Osteoblast (primary cell): ENCODE measurements at regions not wholly inside any gene's neighbourhood (a gene's known extent, or its start where the extent isn't known, plus 50 kb on each side); places are given as distances from the start of the nearest gene placed in this dataset.

Source experiments
- DNase-seq: peaks from one replicate; pipeline ENCODE4 v3.0.0; 2011; ENCODE audit warnings: low spot score, mixed read lengths; ENCODE audit not compliant: insufficient read length; ENCODE audit errors: missing footprints
- H2AFZ ChIP-seq: 2 replicates; pipeline ENCODE4 v1.6.0; 2011; ENCODE audit warnings: mild to moderate bottlenecking, low read length
- H3K27ac ChIP-seq: 2 replicates; pipeline ENCODE4 v1.5.1; 2011; ENCODE audit warnings: mild to moderate bottlenecking, low read depth, low read length, moderate library complexity
- H3K27me3 ChIP-seq: 2 replicates; pipeline ENCODE4 v1.6.0; 2012; ENCODE audit warnings: mild to moderate bottlenecking, control low read depth, inconsistent platforms, low read length, moderate library complexity; ENCODE audit not compliant: insufficient read depth
- H3K36me3 ChIP-seq: 2 replicates; pipeline ENCODE4 v1.5.1; 2011; ENCODE audit warnings: mild to moderate bottlenecking, low read length, control low read depth, moderate library complexity; ENCODE audit not compliant: insufficient read depth
- H3K4me1 ChIP-seq: 2 replicates; pipeline ENCODE4 v1.5.1; 2011; ENCODE audit warnings: mild to moderate bottlenecking, low read length, control low read depth, moderate library complexity; ENCODE audit not compliant: insufficient read depth
- H3K4me2 ChIP-seq: 2 replicates; pipeline ENCODE4 v1.6.0; 2011; ENCODE audit warnings: mild to moderate bottlenecking, low read length; ENCODE audit not compliant: insufficient read depth
- H3K4me3 ChIP-seq: fragments of 200-600 bp; sonication (generic); 3 replicates; pipeline ENCODE4 v1.5.1; 2012; ENCODE audit warnings: mild to moderate bottlenecking, low read length, inconsistent platforms; ENCODE audit not compliant: insufficient read depth
- H3K79me2 ChIP-seq: 2 replicates; pipeline ENCODE4 v1.6.0; 2012; ENCODE audit warnings: mild to moderate bottlenecking, low read length, control low read depth, inconsistent platforms; ENCODE audit not compliant: insufficient read depth
- H3K9me3 ChIP-seq: 2 replicates; pipeline ENCODE4 v1.5.1; 2011; ENCODE audit warnings: low read depth, low read length, control low read depth
- H4K20me1 ChIP-seq: 2 replicates; pipeline ENCODE4 v1.6.0; 2012; ENCODE audit warnings: mild to moderate bottlenecking, low read length, control low read depth; ENCODE audit not compliant: insufficient read depth
- TF ChIP-seq, protein P1 (sequence below): IDR thresholded peaks from 2 replicates; pipeline ENCODE4 v1.5.1; 2011; ENCODE audit warnings: mild to moderate bottlenecking, low read depth, low read length, moderate library complexity; ENCODE audit errors: extremely low read depth

- H3K4me3 ChIP-seq = no peak overlapping the region
- H3K27me3 ChIP-seq = no peaks in the 10 kb centered on the region
- no peaks in the 10 kb centered on the region for H3K36me3 ChIP-seq
- H2AFZ ChIP-seq = no peak overlapping the region
- TF ChIP-seq, protein P1, sequence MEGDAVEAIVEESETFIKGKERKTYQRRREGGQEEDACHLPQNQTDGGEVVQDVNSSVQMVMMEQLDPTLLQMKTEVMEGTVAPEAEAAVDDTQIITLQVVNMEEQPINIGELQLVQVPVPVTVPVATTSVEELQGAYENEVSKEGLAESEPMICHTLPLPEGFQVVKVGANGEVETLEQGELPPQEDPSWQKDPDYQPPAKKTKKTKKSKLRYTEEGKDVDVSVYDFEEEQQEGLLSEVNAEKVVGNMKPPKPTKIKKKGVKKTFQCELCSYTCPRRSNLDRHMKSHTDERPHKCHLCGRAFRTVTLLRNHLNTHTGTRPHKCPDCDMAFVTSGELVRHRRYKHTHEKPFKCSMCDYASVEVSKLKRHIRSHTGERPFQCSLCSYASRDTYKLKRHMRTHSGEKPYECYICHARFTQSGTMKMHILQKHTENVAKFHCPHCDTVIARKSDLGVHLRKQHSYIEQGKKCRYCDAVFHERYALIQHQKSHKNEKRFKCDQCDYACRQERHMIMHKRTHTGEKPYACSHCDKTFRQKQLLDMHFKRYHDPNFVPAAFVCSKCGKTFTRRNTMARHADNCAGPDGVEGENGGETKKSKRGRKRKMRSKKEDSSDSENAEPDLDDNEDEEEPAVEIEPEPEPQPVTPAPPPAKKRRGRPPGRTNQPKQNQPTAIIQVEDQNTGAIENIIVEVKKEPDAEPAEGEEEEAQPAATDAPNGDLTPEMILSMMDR = no peak
- no peak overlapping the region for H3K4me2 ChIP-seq
- no peak for DNase-seq
- no peak overlapping the region for H3K27ac ChIP-seq
- peaks cover 2% of the 10 kb centered on the region for H3K9me3 ChIP-seq
- H4K20me1 ChIP-seq = no peaks in the 10 kb centered on the region
- no peaks in the 10 kb centered on the region for H3K79me2 ChIP-seq
- H3K4me1 ChIP-seq = no peaks in the 10 kb centered on the region
Measured at GRCh38 chr6:19160081-19160730, 677.0 kb upstream of the ID4 start.

DNA sequence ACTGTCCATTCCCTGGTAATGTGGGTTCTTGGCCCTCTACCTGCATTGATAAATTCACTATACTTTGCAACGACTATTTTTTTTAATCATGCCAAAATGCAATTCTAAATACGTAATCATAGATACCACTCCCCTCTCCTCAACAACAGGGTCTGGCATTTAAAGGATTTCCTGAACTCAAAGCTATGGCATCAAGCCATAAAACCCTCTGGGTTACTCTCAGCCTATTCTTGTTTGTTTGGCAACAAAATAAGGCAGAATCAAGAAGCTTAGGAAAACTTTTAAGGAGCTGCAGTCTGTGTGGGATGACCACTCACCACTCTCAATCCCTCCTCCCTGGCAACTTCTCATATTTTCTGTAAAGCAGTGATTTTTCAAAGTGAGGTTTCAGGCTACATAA is 669.9 kb upstream of the ID4 start:
- H3K27me3 ChIP-seq = no peaks in the 10 kb centered on the region
- H4K20me1 ChIP-seq = no peaks in the 10 kb centered on the region
- no peaks in the 10 kb centered on the region for H3K4me1 ChIP-seq
- H3K36me3 ChIP-seq = no peaks in the 10 kb centered on the region
- H3K27ac ChIP-seq = no peak overlapping the region
- no peak overlapping the region for H3K4me2 ChIP-seq
- H3K4me3 ChIP-seq = no peak overlapping the region
- no peak overlapping the region for H2AFZ ChIP-seq
- no peak for DNase-seq
- TF ChIP-seq, protein P1 = no peak
- H3K79me2 ChIP-seq = no peaks in the 10 kb centered on the region
- peaks cover 4% of the 10 kb centered on the region for H3K9me3 ChIP-seq

DNA sequence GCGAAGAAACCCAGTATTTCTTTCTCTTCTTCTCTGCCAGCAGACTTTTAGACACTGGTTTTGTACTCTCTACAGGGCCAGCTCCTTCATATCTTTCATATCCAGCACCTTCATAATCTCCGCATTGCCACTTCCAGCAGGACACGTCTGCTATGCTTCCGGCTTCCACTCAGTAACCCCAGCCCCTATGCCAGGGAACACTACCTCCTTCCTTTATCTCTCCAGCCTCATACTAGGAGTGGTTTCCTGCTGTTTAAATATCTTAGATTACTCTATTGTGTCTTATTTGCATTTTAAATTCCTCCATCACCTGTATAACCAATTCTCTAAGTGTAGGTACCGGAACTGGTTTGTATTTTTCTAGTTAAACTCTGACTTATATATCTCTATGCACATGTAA is 667.8 kb upstream of the ID4 start:
- H3K27me3 ChIP-seq = no peaks in the 10 kb centered on the region
- H4K20me1 ChIP-seq = no peaks in the 10 kb centered on the region
- no peak overlapping the region for H2AFZ ChIP-seq
- TF ChIP-seq, protein P1 = no peak
- no peak overlapping the region for H3K4me3 ChIP-seq
- H3K36me3 ChIP-seq = no peaks in the 10 kb centered on the region
- H3K4me1 ChIP-seq = no peaks in the 10 kb centered on the region
- no peak for DNase-seq
- H3K4me2 ChIP-seq = no peak overlapping the region
- H3K9me3 ChIP-seq = peaks cover 3% of the 10 kb centered on the region
- no peaks in the 10 kb centered on the region for H3K79me2 ChIP-seq
- H3K27ac ChIP-seq = no peak overlapping the region

- Histone ChIP-seq H3K27me3 (no peaks in the 10 kb centered on the region), H3K36me3 (no peaks in the 10 kb centered on the region), H3K27ac (no peak overlapping the region), H3K4me1 (no peaks in the 10 kb centered on the region), H4K20me1 (no peaks in the 10 kb centered on the region), H3K9me3 (peaks cover 3% of the 10 kb centered on the region), H3K4me3 (no peak overlapping the region), H2AFZ (no peak overlapping the region), H3K79me2 (no peaks in the 10 kb centered on the region), H3K4me2 (no peak overlapping the region)
- DNase-seq = no peak
- TF ChIP-seq, protein P1 = no peak
Measured at GRCh38 chr6:19175023-19175422, 662.1 kb upstream of the ID4 start.
